GM21423 (cell line): ENCODE measurements at regions not wholly inside any gene's neighbourhood (a gene's known extent, or its start where the extent isn't known, plus 50 kb on each side); places are given as distances from the start of the nearest gene placed in this dataset.
"Not testable (repeated sequence)": the region's sequence is repeated elsewhere in the genome, so short reads cannot be mapped to it uniquely, and the experiment has no call there.

ENCODE experiments used
- ATAC-seq: cut with Tn5 transposase; IDR thresholded peaks from one replicate; pipeline ENCODE4 v1.9.1; 2021; ENCODE audit warnings: mild to moderate bottlenecking, moderate library complexity; ENCODE audit not compliant: unreplicated experiment

- ATAC-seq = no peak
These were observed 55.1 kb upstream of the SEC24B start for GRCh38 chr4:109378511-109378910.

- ATAC-seq = no peak
These were observed 55.5 kb upstream of the SEC24B start for GRCh38 chr4:109378076-109378475.

GRCh38 chr4:109375778-109376414, 57.7 kb upstream of the SEC24B start:
- no peak for ATAC-seq

DNA sequence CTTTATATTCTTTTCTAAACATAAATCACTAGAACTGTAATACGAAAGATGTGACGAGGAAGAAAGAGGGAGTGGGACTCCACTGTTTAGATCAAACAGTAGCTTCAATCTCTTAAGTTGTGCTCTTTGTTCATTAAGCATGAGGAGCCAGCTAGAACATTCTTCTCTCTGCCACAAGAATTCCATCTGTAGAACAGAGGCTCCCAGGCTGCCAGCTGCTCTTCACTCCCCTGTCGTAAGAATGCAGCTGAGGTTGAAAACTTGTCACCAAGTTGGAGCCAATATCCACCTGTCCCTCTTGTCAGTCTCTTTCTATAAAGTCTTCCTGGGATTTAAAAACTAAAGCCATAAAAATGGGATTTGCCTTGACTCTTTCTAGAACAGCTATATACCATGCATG, 65.0 kb upstream of the SEC24B start:
- ATAC-seq = no peak

- ATAC-seq = no peak
These were observed 63.5 kb upstream of the COL25A1 start for GRCh38 chr4:109365939-109366338.

GRCh38 chr4:109365297-109365696, 62.8 kb upstream of the COL25A1 start:
- not testable (repeated sequence) for ATAC-seq

DNA sequence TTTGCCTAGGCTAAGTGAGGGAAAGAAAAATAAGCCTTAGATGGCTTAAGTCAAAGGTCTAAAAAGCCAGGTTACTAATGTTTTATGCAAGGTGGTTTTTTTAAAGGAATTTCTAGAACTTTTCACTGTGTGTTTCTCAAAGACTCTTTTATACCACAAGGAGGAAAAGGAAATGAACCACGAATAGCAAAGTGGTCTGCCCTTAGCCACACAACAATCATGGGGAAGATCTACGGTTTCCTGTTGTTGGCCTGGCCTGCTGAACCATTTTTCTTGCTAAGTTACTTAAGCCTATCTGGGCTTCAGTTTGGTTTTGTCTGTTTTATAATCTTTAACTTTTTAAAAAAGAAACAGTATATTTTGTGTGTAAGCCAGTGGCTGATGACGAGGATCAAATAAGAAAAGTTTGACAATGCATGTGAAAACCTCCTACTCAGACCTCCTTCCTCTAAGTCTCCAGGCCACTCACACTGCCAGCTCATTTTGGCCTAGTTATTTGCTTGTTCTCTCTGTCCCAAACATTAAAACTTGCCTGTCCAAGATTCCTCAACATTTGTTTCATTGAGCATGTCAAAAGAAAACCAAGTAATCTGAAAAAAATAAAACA, 56.7 kb upstream of the COL25A1 start:
- peak; percentile 94 for ATAC-seq

- no peak for ATAC-seq
These were observed 53.4 kb upstream of the COL25A1 start for GRCh38 chr4:109355835-109356234.

- ATAC-seq = no peak
These were observed 50.5 kb upstream of the COL25A1 start for GRCh38 chr4:109352941-109353340.
